ENCODE measurements at regions not wholly inside any gene's neighbourhood (a gene's known extent, or its start where the extent isn't known, plus 50 kb on each side); places are given as distances from the start of the nearest gene placed in this dataset.

- Mint-ChIP-seq H3K27ac (no peak overlapping the region), H3K27me3 (no peaks in the 10 kb centered on the region), H3K4me3 (no peak overlapping the region), H3K9me3 (no peaks in the 10 kb centered on the region), H3K36me3 (no peaks in the 10 kb centered on the region), H3K4me1 (ENCODE audit: unreplicated experiment) (no peaks in the 10 kb centered on the region)
- TF ChIP-seq, protein P1, sequence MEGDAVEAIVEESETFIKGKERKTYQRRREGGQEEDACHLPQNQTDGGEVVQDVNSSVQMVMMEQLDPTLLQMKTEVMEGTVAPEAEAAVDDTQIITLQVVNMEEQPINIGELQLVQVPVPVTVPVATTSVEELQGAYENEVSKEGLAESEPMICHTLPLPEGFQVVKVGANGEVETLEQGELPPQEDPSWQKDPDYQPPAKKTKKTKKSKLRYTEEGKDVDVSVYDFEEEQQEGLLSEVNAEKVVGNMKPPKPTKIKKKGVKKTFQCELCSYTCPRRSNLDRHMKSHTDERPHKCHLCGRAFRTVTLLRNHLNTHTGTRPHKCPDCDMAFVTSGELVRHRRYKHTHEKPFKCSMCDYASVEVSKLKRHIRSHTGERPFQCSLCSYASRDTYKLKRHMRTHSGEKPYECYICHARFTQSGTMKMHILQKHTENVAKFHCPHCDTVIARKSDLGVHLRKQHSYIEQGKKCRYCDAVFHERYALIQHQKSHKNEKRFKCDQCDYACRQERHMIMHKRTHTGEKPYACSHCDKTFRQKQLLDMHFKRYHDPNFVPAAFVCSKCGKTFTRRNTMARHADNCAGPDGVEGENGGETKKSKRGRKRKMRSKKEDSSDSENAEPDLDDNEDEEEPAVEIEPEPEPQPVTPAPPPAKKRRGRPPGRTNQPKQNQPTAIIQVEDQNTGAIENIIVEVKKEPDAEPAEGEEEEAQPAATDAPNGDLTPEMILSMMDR (conservative IDR thresholded peaks at IDR 0.05) = no peak
- no peak for DNase-seq (ENCODE audit: extremely low spot score, unreplicated experiment)
Measured at GRCh38 chr2:75952173-75952572, 241.5 kb upstream of the GCFC2 start.

- Mint-ChIP-seq H3K27me3 (no peaks in the 10 kb centered on the region), H3K27ac (no peak overlapping the region), H3K4me3 (no peak overlapping the region), H3K9me3 (no peaks in the 10 kb centered on the region), H3K4me1 (ENCODE audit: unreplicated experiment) (no peaks in the 10 kb centered on the region), H3K36me3 (no peaks in the 10 kb centered on the region)
- TF ChIP-seq, protein P1 (conservative IDR thresholded peaks at IDR 0.05) = no peak
- DNase-seq (ENCODE audit: extremely low spot score, unreplicated experiment) = no peak
Measured at GRCh38 chr2:75949385-75950030, 238.8 kb upstream of the GCFC2 start.

DNA sequence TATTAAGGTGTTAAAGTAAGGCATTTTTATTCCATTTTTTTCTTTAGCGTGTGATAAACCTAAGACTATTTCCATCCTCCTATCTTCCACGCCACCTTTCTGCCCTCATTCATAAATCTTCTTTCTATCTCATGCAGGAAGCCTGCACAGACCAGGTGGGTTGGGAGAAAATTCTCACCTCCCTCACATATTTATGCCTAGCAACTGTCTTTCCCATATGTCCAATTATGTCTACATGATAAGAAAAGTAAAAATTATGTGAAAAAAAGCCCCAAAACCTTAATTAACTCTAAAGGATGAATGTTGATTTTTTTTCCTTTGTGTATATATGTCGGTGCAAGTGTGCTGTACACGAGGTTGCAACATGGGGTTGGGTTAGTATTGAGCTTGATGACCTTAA is 225.6 kb upstream of the GCFC2 start:
- Mint-ChIP-seq H3K27ac (no peak overlapping the region), H3K4me1 (ENCODE audit: unreplicated experiment) (no peaks in the 10 kb centered on the region), H3K4me3 (no peak overlapping the region), H3K9me3 (no peaks in the 10 kb centered on the region), H3K36me3 (no peaks in the 10 kb centered on the region), H3K27me3 (peaks cover 8% of the 10 kb centered on the region)
- TF ChIP-seq, protein P1 (conservative IDR thresholded peaks at IDR 0.05) = no peak
- no peak for DNase-seq (ENCODE audit: extremely low spot score, unreplicated experiment)

- no peak overlapping the region for H3K4me3 Mint-ChIP-seq
- no peaks in the 10 kb centered on the region for H3K9me3 Mint-ChIP-seq
- no peaks in the 10 kb centered on the region for H3K36me3 Mint-ChIP-seq
- no peaks in the 10 kb centered on the region for H3K4me1 Mint-ChIP-seq (ENCODE audit: unreplicated experiment)
- H3K27ac Mint-ChIP-seq = no peak overlapping the region
- DNase-seq (ENCODE audit: extremely low spot score, unreplicated experiment) = no peak
- H3K27me3 Mint-ChIP-seq = peaks cover 8% of the 10 kb centered on the region
- TF ChIP-seq, protein P1 (conservative IDR thresholded peaks at IDR 0.05) = no peak
Measured at GRCh38 chr2:75932996-75933395, 222.3 kb upstream of the GCFC2 start.

DNA sequence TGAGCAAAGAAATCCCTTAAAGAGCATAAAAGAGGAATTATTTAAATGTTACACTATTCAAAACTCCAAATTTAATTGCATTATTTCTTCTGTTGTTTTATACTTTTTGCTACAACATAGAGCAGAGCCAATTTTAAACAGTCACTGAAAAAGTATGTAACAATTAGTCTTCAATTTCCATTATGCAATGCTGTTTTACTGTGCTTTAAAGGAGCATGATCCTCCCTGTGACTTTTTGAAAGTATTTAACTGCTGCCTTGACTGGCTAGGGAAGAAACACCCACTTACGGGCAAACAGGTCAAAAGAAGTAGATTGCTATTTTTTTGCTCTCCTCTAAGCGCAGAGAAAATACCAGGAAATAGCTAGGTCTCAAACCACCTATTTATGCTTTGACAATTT is 217.4 kb upstream of the GCFC2 start:
- peaks cover 4% of the 10 kb centered on the region for H3K27me3 Mint-ChIP-seq
- TF ChIP-seq, protein P1 (conservative IDR thresholded peaks at IDR 0.05) = no peak
- H3K9me3 Mint-ChIP-seq = no peaks in the 10 kb centered on the region
- DNase-seq (ENCODE audit: extremely low spot score, unreplicated experiment) = no peak
- H3K36me3 Mint-ChIP-seq = no peaks in the 10 kb centered on the region
- H3K4me3 Mint-ChIP-seq = no peak overlapping the region
- no peaks in the 10 kb centered on the region for H3K4me1 Mint-ChIP-seq (ENCODE audit: unreplicated experiment)
- H3K27ac Mint-ChIP-seq = no peak overlapping the region

All from type B pancreatic cell (in vitro differentiated cells).